CD4-positive, alpha-beta T cell treated with Interleukin-10 for 1 hour (primary cell): ENCODE measurements at regions not wholly inside any gene's neighbourhood (a gene's known extent, or its start where the extent isn't known, plus 50 kb on each side); places are given as distances from the start of the nearest gene placed in this dataset.
"Not testable (repeated sequence)": the region's sequence is repeated elsewhere in the genome, so short reads cannot be mapped to it uniquely, and the experiment has no call there.

ENCODE experiments used
- DNase-seq: peaks from one replicate; pipeline ENCODE4 v3.0.0-alpha.2; 2020

DNA sequence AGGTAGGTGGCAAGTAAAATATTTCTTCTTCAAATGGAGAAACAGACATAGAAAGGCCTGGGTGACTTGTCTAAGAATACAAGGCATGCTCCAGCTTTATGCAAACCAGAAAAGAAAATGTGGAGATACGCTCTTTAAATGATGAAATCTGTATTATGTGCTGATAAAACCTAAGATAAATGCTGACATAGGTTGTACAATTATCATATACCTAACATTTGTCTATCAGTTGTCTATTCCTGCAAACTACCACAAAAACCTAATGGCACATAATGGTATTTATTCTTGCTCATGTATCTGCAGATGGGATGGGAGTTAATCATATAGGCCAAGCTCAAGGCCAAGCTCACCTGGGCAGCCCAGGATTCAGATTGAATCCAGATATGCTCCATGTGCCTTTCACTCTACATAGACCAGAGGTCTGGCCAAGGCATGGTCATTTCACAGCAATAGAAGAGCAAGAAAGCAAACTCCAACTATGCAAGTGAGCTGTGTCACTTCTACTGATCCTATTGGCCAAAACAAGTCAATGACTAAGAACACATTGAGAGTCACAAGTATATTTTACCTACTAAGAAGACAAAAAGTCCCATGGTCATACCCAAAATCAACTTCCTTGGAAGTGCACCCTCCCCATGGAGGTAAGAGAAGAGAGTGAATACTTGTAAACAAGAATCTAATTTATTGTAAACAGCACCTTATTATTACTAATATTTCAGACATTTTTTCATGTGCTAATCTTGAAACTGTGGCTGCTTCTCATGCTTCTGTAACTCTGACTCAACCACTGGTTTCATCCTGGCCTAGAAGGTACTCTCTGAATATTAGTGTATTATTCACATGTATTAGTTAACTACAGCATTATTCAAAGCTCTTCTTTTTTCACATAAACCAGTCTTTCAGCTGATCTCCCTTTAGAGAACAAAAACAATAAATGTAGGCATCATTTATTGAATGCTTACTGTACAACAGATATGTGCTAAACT lies 270.7 kb upstream of the SOX9 start:
- DNase-seq: no peak

DNA sequence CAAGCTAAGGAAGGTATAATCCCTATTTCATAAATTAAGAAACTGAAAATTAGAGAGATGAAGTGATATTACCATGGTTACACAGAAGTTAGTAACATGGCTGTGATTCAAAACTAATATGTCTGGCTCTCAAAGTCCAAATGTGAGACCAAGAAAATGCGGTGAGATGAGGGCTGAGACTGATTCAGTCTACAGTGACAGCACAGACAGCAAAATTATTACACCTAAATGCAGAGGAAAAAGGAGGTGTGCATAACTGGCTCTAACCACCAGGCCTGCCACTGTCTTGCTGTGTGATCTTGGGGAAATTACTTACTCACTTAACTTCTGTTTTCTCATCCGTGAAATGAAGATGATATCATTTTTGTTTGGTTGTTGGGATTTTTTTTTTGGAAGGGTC lies 270.0 kb upstream of the SOX9 start:
- no peak for DNase-seq

DNA sequence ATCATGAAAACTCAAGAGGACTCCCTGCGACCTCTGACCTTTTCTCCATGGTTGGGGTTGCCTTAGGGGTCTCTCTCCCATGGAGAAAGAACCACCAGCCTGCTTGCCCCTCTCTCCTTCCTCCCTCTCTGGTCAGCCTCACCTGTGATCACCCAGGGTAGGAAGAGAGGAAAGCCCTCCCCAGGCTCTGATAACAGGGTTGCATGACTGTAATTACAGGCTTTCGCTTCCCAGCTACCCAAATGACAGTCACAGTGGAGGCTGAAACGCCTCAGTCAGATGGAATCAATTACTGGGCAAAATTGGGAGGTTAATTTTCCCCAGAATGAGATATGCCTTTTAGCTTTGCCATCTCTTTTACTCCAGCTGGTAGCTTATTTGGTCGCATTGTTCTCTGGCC lies 265.8 kb upstream of the SOX9 start:
- no peak for DNase-seq

DNA sequence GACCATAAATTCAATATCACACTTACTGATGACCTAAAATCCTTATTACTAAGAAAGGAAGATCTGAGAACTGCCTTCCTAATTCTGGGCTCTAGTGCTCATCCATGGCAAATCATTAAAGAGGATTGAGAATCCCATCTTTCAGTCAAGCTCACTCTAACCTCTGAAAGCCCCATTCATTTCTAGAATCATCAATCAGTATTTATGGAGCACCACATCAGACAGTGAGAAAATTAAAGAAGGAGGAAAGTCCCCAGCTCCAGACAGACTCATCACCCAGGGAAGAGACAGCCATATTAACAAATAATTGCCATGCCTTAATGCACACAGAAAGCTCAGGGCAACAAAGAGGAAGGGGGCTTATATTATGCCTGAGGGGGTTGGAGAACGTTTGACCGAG lies 256.1 kb upstream of the SOX9 start:
- no peak for DNase-seq

DNA sequence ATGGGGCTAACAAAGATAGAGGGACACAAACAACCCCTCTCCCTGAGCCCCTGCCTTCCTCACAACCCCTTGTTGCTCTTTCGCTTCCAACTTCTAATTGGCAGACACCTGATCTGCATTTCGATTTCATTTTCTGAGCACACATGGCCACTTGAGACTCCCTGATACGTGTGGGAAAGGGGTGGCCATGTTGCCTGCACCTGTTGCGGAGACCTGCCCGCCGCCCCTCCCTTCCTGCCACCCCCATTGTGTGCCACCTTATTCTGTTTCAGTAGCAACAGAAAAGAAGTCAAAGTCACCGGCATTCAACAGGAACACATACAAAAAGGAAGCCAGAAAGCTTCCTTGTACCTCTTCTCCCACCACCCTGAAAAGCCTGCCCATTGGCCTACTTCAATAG lies 254.7 kb upstream of the SOX9 start:
- DNase-seq: no peak

DNA sequence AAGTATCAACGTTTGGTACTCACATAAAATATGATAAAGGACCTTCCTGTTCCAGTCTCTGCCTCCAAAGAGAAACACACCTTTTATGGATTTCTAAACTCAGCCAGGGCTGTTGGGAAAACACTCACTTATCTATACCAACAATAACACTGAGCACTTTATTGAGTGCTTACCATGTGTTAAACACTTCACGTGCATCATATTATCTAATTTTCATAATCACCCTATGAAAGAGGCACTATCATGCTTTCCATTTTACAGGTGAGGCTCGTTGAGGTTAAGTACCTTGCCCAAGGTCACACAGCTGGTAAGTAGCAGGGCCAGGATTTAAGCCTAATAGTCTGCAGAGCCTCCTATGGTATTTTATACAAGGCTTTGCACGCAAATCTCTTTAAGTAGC lies 251.5 kb upstream of the SOX9 start:
- DNase-seq: no peak

DNA sequence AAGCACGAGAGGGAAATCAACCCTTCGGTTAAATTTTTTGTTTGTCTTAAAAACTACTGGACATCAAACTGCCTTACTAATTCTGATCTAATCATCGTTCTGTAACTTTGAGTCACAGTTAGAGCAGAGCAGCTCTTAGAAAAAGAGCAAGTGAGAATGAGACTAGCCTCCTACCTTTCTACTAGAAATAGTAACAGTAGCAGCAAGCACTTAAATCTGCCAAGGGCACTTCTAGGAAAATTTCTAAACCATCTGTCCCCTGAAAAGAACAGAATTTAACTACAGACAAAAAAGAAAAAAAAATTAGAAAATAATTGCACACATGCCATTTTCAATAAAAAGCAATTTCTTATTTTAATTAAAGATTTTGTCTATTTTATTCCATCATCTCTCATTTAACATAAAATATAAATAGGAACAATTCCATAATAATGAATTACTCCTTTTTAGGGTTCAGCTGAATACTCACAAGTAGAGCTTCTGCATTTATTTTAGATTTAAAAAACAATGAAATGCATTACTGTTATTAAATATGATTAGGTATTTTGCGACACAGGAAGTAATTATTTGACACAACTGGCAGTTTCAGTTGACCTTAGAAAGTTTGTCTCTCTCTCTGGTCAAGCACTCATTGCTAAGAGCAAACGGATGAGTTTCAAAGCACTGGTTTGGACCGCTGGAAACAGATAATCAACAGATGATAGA lies 250.8 kb upstream of the SOX9 start:
- no peak for DNase-seq

DNA sequence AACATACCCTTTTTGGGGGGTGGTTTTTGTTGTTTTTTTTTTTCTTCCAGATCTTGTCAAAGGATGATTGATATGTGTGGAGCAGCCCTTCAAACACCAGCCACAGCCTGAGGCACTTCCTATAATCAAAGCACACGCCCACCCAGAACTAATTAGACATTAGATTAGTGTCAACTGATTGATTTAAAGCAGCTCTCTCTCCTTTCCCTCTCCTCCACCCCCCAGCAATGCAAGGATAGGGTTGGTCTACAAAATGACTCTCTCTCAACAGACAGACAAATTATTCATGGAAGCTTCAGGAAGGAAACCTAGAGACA lies 250.3 kb upstream of the SOX9 start:
- no peak for DNase-seq

DNA sequence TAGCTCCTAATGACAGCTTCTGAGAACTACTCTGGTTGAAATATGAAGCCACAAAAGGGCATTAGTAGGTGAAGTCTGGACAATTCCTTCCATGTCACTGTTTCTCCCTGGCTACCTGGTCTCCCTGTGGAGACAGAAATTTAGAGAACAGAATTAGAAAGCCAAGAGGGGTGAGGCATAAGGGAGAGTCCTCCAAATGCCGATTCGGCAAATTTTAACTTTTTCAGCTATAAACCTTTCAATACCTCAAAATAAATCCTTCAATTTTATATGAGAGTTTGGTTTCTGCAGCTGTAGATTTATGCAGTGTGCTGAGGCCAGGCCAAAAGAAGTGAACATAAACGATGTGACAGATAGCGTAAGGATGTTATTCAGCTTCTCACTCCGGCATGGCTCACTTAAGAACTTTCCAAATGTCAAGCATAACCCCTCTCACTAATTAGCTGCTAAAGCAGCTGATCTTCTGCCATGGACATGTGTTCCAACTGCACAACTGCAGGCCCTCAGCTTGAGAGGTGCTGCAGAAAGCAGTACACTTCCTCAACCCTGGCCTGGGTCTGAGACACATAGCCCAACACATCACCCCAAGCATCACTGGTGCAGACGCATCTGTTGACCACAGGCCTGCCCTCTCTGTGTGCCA lies 247.9 kb upstream of the SOX9 start:
- DNase-seq: no peak

DNA sequence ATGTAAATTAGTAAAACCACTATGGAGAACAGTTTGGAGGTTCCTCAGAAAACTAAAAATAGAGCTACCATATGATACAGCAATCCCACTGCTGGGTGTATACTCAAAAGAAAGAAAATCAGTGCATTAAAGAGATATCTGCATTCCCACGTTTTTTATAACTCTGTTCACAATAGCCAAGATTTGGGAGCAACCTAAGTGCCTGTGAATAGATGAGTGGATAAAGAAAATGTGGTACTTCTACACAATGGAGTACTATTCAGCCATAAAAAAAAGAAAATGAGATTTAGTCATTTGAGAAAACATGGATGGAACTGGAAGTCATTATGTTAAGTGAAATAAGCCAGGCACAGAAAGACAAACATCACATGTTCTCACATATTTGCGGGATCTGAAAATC lies 246.0 kb upstream of the SOX9 start:
- DNase-seq: not testable (repeated sequence)

DNA sequence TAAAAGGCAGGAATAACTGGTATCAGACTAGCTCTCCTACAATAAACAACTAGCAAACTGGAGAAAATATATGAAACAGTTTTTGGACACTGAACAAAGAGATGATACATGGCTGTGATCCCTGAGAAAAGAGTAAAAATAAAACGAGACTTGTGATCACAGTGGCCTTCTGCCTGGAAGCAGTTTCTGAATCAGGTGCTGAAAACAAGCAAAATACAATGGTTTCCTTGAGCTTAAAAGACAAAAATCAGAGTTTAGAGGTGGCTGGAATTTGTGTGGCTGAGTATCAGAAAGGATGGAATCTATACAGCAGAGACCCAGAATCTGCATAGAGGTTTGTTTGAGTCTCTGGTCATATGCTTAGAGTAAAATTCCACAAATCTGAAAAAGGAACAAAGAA lies 242.5 kb upstream of the SOX9 start:
- no peak for DNase-seq

DNA sequence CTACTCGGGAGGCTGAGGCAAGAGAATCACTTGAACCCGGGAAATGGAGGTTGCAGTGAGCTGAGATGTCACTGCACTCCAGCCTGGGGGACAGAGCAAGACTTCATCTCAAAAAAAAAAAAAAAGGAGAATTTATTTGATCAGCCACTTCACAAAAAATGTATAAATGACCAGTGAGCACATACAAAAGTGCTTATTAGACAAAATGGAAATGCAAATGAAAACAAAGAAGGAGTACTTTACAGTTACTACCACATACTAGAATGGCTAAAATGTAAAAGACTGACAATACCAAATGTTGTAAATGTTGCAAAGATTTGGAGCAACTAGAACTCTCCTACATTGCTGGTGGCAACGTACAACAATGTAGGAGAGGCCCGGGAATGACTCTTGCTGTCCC lies 241.8 kb upstream of the SOX9 start:
- DNase-seq: no peak

DNA sequence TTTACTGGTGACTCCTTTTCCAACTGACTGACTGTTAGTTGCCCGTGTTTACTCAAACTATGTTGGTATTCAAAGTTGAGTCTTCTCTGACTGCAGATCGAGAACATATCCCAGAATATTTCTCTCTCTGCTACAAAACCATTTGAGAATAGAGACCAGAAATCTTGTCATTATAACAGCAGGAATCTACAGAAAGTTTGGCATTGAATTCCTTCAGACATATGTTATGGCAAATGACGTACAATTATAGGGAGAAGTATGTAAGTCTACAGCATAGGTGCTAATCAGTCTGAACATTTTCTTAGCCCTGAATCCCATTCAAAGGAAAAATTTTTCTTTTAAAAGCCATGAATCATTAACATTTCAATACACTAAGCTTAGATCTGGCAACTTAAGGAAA lies 239.8 kb upstream of the SOX9 start:
- DNase-seq: no peak

DNA sequence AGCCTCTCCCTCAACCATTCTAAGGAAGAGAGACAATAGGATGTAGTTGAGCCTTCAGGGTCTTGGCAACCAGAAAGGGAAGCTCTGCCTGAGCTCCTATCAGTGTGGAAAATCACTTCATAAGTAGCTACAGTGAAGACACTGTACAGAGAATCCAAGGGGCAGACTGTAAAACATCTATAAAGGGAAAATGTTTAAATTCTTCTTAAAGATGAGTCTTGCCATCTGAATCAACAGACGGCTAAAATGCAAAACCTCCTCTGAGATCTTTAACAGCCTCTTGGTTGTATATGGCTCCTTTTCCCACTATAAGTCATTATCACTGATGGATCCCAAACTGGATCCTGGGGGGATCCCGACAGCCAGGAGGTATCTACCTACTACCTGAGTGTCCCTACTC lies 239.2 kb upstream of the SOX9 start:
- DNase-seq: no peak

DNA sequence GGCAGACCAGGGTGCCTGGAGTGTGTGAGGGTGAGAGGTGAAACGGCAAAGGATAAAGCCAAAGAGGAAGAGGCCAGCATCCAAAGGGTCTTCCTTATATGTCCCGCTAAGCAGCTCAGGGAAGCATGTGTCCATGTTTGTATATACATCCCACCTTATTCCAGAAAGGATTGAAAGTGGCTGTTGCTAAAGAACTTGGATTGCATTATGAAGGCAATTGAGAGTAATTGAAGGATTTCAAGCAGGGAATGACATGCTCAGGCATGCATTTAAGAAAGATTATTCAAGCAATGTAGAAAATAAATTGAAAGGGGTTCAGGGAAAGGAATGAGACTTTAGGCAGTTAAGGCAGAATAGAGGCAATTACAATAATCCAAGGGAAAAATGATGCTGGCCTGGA lies 237.6 kb upstream of the SOX9 start:
- DNase-seq: no peak

DNA sequence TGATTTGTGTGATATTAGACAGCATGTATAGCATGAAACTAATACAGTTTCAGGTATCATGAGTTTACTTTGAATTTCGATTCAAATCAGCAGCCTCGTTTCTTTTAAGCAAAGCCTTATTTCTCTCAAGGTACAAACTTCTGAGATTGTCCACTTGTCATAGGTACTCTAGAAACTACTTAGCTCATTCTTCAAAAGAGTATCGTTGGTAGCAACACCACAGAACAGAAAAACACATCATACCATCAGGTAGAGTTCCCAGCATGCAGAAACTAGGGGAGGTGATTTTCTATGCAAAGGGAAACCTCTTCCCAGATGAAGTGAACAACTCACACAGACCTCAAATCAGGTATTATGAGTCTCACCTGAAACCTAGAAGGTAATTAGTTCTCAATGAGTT lies 237.0 kb upstream of the SOX9 start:
- DNase-seq: no peak

DNA sequence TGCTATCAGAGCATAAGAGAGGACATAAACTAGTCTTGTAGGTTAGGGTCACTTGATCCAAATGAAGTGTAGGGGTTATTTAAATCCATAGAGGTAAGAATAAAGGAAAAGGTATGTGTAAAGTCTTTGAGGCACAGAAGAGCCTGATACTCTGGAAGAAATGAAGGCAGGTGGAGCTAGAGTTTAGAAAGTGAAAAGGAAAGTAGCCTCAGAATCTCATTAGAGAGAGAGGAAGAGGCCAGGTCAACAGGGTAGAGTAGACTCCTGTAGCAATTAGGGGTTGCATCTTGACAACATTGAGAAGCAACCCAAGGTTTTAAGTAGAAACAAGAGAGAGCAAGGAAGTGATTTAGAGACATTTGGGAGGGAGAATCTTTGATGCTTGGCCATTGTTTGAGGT lies 235.2 kb upstream of the SOX9 start:
- no peak for DNase-seq

DNA sequence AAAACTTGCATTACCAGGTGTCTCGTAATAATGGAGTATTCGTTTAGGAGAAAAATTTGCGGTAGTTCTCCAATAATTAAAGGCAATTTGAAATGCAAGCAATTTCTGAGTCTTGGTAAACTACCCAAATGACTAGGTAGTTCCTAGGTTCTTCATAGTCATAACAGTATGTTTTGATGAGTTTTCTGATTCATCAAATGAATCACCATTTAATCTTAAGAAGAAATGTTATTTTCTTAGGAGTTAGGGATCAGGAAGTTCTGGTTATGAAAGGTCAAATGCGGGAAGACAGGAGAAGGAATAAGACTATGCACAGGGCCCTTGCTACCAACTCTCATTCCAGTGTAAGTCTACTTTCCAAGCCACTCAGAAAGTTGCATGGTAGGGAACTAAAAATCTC lies 221.5 kb upstream of the SOX9 start:
- no peak for DNase-seq

DNA sequence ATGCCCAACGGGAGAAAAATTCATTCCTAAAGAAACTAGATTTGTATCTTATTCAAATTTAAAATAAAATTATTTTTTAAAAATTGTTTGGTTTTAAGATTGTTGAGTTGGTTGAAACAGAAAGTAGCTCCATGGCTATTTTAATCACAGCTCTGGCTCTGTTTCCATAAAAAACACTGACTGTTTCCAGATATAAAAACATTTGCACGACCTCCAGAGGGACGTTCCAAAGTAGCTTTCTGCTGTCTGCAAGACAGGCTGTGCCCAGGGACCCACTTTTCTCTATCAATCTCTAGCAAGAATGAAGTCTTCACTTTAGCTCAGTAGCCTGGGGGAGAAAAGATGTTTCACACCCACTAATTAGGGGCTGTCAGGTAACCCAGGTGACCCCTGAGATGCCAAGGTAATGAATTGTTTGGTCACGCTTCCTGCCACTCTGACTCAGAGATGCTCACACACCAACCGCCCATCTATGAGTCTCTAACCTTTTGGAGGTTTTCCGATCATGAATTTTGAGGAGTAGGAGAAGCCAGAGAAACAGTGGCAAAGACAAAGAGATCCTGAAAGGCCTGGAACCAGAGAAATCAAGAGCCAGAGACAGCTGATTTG lies 220.1 kb upstream of the SOX9 start:
- DNase-seq: no peak

DNA sequence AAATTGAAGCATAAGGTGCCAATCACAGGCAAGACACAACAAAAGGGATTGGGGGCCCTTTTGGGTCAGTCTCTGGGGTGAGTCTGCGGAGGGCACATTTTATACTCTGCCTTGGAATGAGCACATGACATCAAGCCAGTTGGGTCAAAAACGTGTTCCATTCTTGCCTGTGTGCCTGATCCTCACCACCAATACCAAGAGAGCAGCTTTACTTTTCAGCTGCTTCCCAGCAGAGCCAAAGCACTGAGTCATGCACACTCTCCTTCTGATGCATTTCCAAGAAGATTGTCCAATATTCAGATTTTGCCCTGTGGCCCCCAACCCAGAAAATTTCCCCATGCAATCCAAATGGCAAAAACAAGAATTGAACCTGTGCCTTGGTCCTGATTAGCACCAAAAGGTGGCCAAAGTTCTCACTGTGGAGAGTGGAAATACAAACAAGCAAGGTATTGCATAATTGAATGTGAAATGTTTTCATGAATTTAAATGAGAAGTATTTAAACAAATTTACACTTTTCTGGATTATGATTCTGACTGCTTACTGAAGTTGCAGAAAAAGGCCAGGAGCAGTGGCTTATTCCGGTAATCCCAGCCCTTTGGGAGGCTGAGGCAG lies 217.8 kb upstream of the SOX9 start:
- DNase-seq: no peak

DNA sequence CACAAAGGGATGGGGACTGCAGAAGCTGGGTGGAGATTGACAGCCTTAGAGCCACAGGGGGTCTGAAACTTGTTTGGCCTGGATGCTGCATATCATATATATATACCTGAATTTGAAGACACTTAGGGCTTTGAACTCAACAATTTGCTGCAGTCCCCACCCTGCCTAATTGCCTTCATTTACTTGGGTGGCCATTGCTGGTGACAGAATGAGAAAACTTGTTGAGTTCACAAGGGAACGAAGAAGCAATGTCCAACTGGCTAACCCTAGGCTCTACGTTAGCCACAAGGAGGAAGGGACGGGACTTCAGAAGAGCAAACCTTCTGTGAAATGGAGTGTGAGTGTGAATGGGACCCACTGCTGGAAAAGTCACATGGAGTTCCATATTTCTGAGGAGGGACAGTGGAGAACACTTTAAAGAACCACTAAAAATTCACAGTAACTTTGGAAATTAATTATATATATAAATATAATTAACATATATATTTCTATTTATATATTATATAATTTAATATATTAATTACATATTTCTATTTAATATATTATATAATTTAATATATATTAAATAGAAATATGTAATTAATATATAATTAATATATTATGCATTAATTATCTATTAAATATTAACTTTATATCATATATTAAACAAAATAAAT lies 215.3 kb upstream of the SOX9 start:
- no peak for DNase-seq

DNA sequence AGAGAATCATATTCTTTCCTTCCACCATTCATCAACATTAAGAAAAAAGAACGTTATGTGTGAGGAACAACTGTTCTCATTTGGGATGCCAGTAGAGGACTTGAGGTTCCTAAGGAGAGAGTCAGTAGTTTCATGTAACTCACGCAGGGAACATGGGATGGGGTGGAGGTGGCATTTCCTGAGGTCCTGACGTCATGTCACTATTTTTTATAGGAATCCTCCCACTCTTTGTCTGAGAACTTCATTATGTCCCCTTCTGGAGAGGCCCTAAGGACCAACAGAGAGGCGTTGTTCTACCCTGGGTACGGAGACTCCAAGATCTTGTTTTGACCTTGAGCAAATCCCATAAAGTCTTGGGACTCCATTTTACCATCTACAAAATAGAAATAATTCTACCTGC lies 211.7 kb upstream of the SOX9 start:
- no peak for DNase-seq

DNA sequence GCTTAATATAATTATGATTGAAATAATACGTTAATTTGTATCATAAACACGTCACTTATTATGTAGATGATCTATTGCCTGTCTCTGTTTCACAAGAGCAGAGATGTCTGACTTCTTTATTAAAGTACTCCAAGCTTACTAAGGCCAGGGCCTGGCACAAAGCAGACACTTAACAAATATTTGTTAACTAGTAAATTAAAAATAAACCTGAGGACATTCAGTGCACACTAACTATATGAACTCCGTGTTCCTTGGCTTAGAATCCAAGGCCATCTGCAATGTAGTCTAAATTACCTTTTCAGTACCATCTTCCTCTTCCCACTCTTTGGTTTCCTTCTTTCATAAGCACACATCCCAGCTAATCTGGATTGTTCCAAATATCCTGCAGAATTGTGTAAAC lies 210.8 kb upstream of the SOX9 start:
- DNase-seq: no peak
